ENCODE measurements at regions not wholly inside any gene's neighbourhood (a gene's known extent, or its start where the extent isn't known, plus 50 kb on each side); places are given as distances from the start of the nearest gene placed in this dataset.

DNA sequence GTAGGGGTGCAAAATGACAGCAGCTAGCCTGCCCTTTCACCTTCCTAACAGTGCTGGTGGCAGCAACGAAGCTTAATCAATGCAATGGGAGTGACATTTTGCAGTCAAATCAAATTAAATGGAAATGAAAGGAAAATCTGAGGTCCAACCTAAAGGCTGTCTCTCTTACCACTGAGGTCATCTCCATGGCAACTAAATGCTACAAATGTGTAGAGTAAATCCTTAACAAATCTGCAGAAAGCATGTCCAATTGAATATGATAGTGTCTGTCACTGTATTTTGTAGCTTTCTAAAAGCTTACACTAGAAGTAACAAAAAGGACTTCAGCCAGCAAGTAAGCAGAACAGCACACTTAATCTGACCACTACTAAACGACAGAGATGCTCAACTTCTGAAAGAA is 488.8 kb downstream of the BCAT1 start:
- in situ Hi-C loops (cut with HindIII; ENCODE audit: low pct_unique_long_range_greater_than_20kb, low sequenced_read_pairs) (no loop called here), intact Hi-C loops (cut with micrococcal nuclease; ENCODE audit: unreplicated experiment) (no loop called here)
- DNase-seq (ENCODE audit: low read depth, low spot score) (no peak), ATAC-seq (no peak)
- BruUV-seq (replicated peaks) = no TSS peak
- CTCF ChIA-PET = no interaction called here
- Histone ChIP-seq H3K9me3 (ENCODE audit: control insufficient read depth, insufficient read depth, low read depth, low read length) (no peaks in the 10 kb centered on the region), H3K27me3 (ENCODE audit: control insufficient read depth, insufficient read depth, low read length) (no peaks in the 10 kb centered on the region), H3K27ac (ENCODE audit: low read length) (no peak overlapping the region), H3K36me3 (ENCODE audit: control insufficient read depth, insufficient read depth, low read length) (no peaks in the 10 kb centered on the region), H3K4me1 (ENCODE audit: control insufficient read depth, insufficient read depth, low read length) (no peaks in the 10 kb centered on the region), H3K4me3 (ENCODE audit: low read depth in 2 of 2, low read length in 2 of 2) (no peak overlapping the region)
- POLR2A ChIA-PET = no interaction called here
- TF ChIP-seq POLR2AphosphoS5 (IDR thresholded peaks at IDR 0.05; ENCODE audit: low read depth, low read length) (no peak), SIN3A (IDR thresholded peaks at IDR 0.05; ENCODE audit: borderline replicate concordance, insufficient read depth, low read depth, low read length) (no peak), REST (IDR thresholded peaks at IDR 0.05; ENCODE audit: insufficient read depth in 1 of 2, low read depth in 2 of 2, low read length in 1 of 2) (no peak), TCF7L2 (IDR thresholded peaks at IDR 0.05; ENCODE audit: low read depth, low read length) (no peak), CTCF (IDR thresholded peaks at IDR 0.05) (no peak)

DNA sequence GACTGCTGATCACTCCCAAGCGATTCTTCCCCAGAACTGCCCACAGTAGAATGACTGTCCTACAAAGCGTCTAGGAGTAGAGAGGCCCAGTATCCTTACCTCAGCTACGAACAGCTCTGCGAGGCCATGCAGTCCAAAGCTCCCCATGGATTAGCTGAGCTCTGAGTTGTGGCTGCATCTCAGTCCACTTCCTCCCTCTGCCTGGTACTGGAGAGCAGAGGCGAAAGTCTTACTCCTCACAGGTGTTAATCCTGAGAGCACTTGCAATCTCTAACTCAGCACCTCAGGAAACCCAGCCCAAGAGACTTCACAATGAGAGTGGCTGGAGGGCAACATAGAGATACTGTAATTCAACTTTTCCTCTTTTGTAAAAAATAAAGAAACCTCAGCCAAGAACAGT is 493.1 kb downstream of the BCAT1 start:
- ChIA-PET CTCF (no interaction called here), POLR2A (no interaction called here)
- no TSS peak for BruUV-seq (replicated peaks)
- intact Hi-C loops (cut with micrococcal nuclease; ENCODE audit: unreplicated experiment) (no loop called here), in situ Hi-C loops (cut with HindIII; ENCODE audit: low pct_unique_long_range_greater_than_20kb, low sequenced_read_pairs) (no loop called here)
- DNase-seq (ENCODE audit: low read depth, low spot score) (no peak), ATAC-seq (no peak)
- Histone ChIP-seq H3K4me1 (ENCODE audit: control insufficient read depth, insufficient read depth, low read length) (no peaks in the 10 kb centered on the region), H3K27me3 (ENCODE audit: control insufficient read depth, insufficient read depth, low read length) (no peaks in the 10 kb centered on the region), H3K36me3 (ENCODE audit: control insufficient read depth, insufficient read depth, low read length) (no peaks in the 10 kb centered on the region), H3K27ac (ENCODE audit: low read length) (no peak overlapping the region), H3K9me3 (ENCODE audit: control insufficient read depth, insufficient read depth, low read depth, low read length) (no peaks in the 10 kb centered on the region; the same call in 1 of the 2 replicates), H3K4me3 (ENCODE audit: low read depth in 2 of 2, low read length in 2 of 2) (no peak overlapping the region)
- TF ChIP-seq CTCF (IDR thresholded peaks at IDR 0.05) (no peak), TCF7L2 (IDR thresholded peaks at IDR 0.05; ENCODE audit: low read depth, low read length) (no peak), POLR2AphosphoS5 (IDR thresholded peaks at IDR 0.05; ENCODE audit: low read depth, low read length) (no peak), SIN3A (IDR thresholded peaks at IDR 0.05; ENCODE audit: borderline replicate concordance, insufficient read depth, low read depth, low read length) (no peak), REST (IDR thresholded peaks at IDR 0.05; ENCODE audit: insufficient read depth in 1 of 2, low read depth in 2 of 2, low read length in 1 of 2) (no peak)

All from Panc1 (cell line).